Gastroesophageal sphincter (tissue), 4 donors: ENCODE measurements at regions not wholly inside any gene's neighbourhood (a gene's known extent, or its start where the extent isn't known, plus 50 kb on each side); places are given as distances from the start of the nearest gene placed in this dataset.

Experiments
- ATAC-seq: fragments of 150-250 bp; one replicate; pipeline ENCODE4 v1.9.1; 2016; ENCODE audit warnings: mild to moderate bottlenecking, moderate library complexity
- H3K27ac ChIP-seq, 4 donors: fragments of 200-600 bp; sonication (generic) in 3 of 4; 1 replicate in 3 of 4; 2 replicates in 1 of 4; pipeline ENCODE4 v1.5.1; 2016 to 2019
- H3K27me3 ChIP-seq: fragments of 200-600 bp; sonication (generic); one replicate; pipeline ENCODE4 v1.5.1; 2019
- H3K36me3 ChIP-seq, 2 donors: fragments of 200-600 bp; sonication (generic); one replicate each; pipeline ENCODE4 v1.5.1; 2019; ENCODE audit warnings: control low read depth in 1 of 2
- H3K4me1 ChIP-seq, 3 donors: fragments of 200-600 bp; sonication (generic); 1 replicate in 2 of 3; 2 replicates in 1 of 3; pipeline ENCODE4 v1.5.1; 2016 to 2019; ENCODE audit warnings: control low read depth in 2 of 3
- H3K4me3 ChIP-seq, 2 donors: fragments of 200-600 bp; sonication (generic); one replicate each; pipeline ENCODE4 v1.5.1; 2019; ENCODE audit warnings: mild to moderate bottlenecking in 1 of 2, moderate library complexity in 1 of 2
- H3K9me3 ChIP-seq, 3 donors: fragments of 200-600 bp; sonication (generic); one replicate each; pipeline ENCODE4 v1.5.1; 2017 to 2019; ENCODE audit warnings: control low read depth in 2 of 3
- CTCF ChIP-seq, 4 experiments: fragments of 200-600 bp in 2 of 4; fragments of 450-650 bp in 2 of 4; sonication (generic) in 1 of 4; IDR thresholded peaks; one replicate each; pipeline ENCODE4 v1.5.1; 2017 to 2019; ENCODE audit warnings: antibody characterized with exemption in 4 of 4, mild to moderate bottlenecking in 2 of 4, moderate library complexity in 2 of 4
- EP300 ChIP-seq: sonication (generic); formaldehyde crosslinking; IDR thresholded peaks from one replicate; pipeline ENCODE4 v1.6.1; 2017; ENCODE audit warnings: antibody characterized with exemption, mild to moderate bottlenecking
- POLR2A ChIP-seq, 2 donors: fragments of 450-650 bp; IDR thresholded peaks; one replicate each; pipeline ENCODE4 v1.6.1; 2017; ENCODE audit warnings: antibody characterized with exemption in 2 of 2, mild to moderate bottlenecking in 2 of 2, moderate library complexity in 1 of 2
- POLR2AphosphoS5 ChIP-seq: sonication (generic); formaldehyde crosslinking; IDR thresholded peaks from one replicate; pipeline ENCODE4 v1.6.1; 2017; ENCODE audit warnings: antibody characterized with exemption
- WGBS, 2 donors: methylation state at CpG; one replicate each; pipeline ENCODE4 v1.1.5; 2018; ENCODE audit warnings: low coverage in 1 of 2; 5-methylcytosine and 5-hydroxymethylcytosine counted together

DNA sequence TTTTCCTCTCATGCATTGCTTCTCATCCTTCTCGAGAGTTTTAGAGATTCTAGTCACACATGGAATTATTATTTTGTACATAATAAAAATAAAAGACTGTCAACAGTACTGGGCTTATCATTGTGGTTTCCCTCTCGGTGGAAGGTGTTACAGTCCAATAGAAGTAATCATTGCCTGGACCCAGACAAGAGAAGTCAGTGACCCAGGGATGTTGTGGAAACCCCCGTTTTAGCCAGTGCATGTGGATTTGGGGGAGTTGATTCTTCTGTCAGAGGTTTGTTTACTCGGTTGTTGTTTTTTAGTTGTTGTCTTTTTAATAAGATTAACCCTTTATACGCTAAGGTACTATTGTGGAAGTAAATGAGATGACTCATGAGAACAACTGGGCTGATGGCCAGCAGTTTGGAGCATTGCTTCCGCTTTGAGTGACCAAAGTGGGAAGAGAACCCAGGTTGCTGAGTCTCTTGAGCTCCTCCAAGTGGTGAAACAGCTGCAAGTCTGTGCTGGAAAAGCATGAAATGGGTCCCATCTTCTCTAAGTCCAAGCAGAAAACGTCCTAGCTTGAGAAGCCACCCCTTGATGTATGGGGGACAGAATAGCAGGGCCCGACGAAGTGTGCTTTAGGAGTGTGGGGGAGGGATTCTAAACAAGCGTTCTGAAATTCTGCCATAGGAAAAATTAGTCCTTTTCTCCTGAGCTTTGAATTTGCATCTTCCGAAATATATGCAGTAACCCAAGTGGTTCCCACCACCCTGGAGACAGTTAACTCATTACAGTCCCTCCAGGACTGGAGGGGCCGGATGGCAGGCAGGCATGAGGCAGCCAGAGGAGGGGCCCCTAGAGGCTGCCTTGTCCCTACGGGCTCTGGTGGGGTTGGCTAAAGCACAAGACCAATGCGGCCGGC, 61.8 kb upstream of the GPR45 start:
- ATAC-seq, result no peak
- no peaks in the 10 kb centered on the region for H3K36me3 ChIP-seq
- no peak overlapping the region for H3K27ac ChIP-seq
- WGBS, 2 donors, result 50 to 53% methylated on average over 7 to 12 of the region's 15 CpGs
- no peak for TF ChIP-seq CTCF (IDR thresholded peaks at IDR 0.05)
- no peak for TF ChIP-seq EP300
- no peak for TF ChIP-seq POLR2A (IDR thresholded peaks at IDR 0.05)
- no peak for TF ChIP-seq POLR2AphosphoS5
- no peak overlapping the region for H3K4me3 ChIP-seq
- H3K4me1 ChIP-seq, result no peaks in the 10 kb centered on the region
- H3K27me3 ChIP-seq, result peaks cover 54% of the 10 kb centered on the region
- H3K9me3 ChIP-seq, result no peaks in the 10 kb centered on the region

- no peak for ATAC-seq
- WGBS, 2 donors, result no CpG with 5 or more reads among the region's 11 CpGs
These were observed 61.0 kb upstream of the GPR45 start for GRCh38 chr2:105180491-105180972.

GRCh38 chr2:105181282-105181681, 60.3 kb upstream of the GPR45 start:
- TF ChIP-seq EP300 (no peak), CTCF (IDR thresholded peaks at IDR 0.05) (no peak), POLR2AphosphoS5 (no peak), POLR2A (IDR thresholded peaks at IDR 0.05) (no peak)
- no peaks in the 10 kb centered on the region for H3K4me1 ChIP-seq
- no peaks in the 10 kb centered on the region for H3K36me3 ChIP-seq
- no peak for ATAC-seq
- no peak overlapping the region for H3K27ac ChIP-seq
- 42 to 80% methylated on average over 1 to 3 of the region's 6 CpGs for WGBS, 2 donors
- no peaks in the 10 kb centered on the region for H3K9me3 ChIP-seq
- no peak overlapping the region for H3K4me3 ChIP-seq
- peaks cover 42% of the 10 kb centered on the region for H3K27me3 ChIP-seq

More at GRCh38 chr2:105180491-105180972, 61.0 kb upstream of the GPR45 start:
- Histone ChIP-seq H3K27ac (no peak overlapping the region), H3K27me3 (peaks cover 47% of the 10 kb centered on the region), H3K36me3 (no peaks in the 10 kb centered on the region), H3K9me3 (no peaks in the 10 kb centered on the region), H3K4me3 (no peak overlapping the region), H3K4me1 (no peaks in the 10 kb centered on the region)
- TF ChIP-seq POLR2A (IDR thresholded peaks at IDR 0.05) (no peak), CTCF (IDR thresholded peaks at IDR 0.05) (no peak), EP300 (no peak), POLR2AphosphoS5 (no peak)

- WGBS, 2 donors, result 71 to 100% methylated on average over 1 to 9 of the region's 10 CpGs
- H3K4me3 ChIP-seq, result no peak overlapping the region
- no peaks in the 10 kb centered on the region for H3K4me1 ChIP-seq
- no peaks in the 10 kb centered on the region for H3K36me3 ChIP-seq
- ATAC-seq, result no peak
- no peak for TF ChIP-seq CTCF (IDR thresholded peaks at IDR 0.05)
- no peak for TF ChIP-seq EP300
- no peak for TF ChIP-seq POLR2A (IDR thresholded peaks at IDR 0.05)
- no peak for TF ChIP-seq POLR2AphosphoS5
- peaks cover 27% of the 10 kb centered on the region for H3K27me3 ChIP-seq
- no peaks in the 10 kb centered on the region for H3K9me3 ChIP-seq
- H3K27ac ChIP-seq, result no peak overlapping the region
These were observed 57.8 kb upstream of the GPR45 start for GRCh38 chr2:105183555-105184323.
